Nephron (organoid): ENCODE measurements at regions not wholly inside any gene's neighbourhood (a gene's known extent, or its start where the extent isn't known, plus 50 kb on each side); places are given as distances from the start of the nearest gene placed in this dataset.
A peak's percentile ranks its signal among the peaks of the same experiment; 100 is the strongest.

Source experiments
- H3K27ac Mint-ChIP-seq, 3 experiments: 2 replicates each; pipeline ENCODE4 v1.8.0; 2020; ENCODE audit warnings: mixed read lengths in 3 of 3, mild to moderate bottlenecking in 2 of 3, moderate library complexity in 1 of 3
- H3K27me3 Mint-ChIP-seq: 2 replicates; pipeline ENCODE4 v1.8.0; 2021; ENCODE audit warnings: low read depth, mild to moderate bottlenecking, moderate library complexity, mixed read lengths
- H3K36me3 Mint-ChIP-seq: 2 replicates; pipeline ENCODE4 v1.8.0; 2020; ENCODE audit warnings: low read depth, mixed read lengths
- H3K4me1 Mint-ChIP-seq: 2 replicates; pipeline ENCODE4 v1.8.0; 2020; ENCODE audit warnings: mixed read lengths
- H3K4me3 Mint-ChIP-seq, 3 experiments: 2 replicates each; pipeline ENCODE4 v1.8.0; 2020; ENCODE audit warnings: mild to moderate bottlenecking in 3 of 3, mixed read lengths in 3 of 3, moderate library complexity in 2 of 3
- H3K9me3 Mint-ChIP-seq: 2 replicates; pipeline ENCODE4 v1.8.0; 2020; ENCODE audit warnings: mixed read lengths
- TF ChIP-seq, protein P1 (sequence below), 3 experiments: fragments of 200-600 bp; sonication (generic); IDR thresholded peaks; one replicate each; pipeline ENCODE4 v1.5.0; 2021; ENCODE audit warnings: antibody characterized with exemption in 3 of 3; ENCODE audit not compliant: unreplicated experiment in 3 of 3

GRCh38 chr3:117630469-117630868 lies 920.9 kb downstream of the TUSC7 start:
- Mint-ChIP-seq H3K4me1 (peaks cover 48% of the 10 kb centered on the region), H3K9me3 (no peaks in the 10 kb centered on the region), H3K27ac (peak overlapping the region; percentile 26 to 97 (median 50)), H3K36me3 (no peaks in the 10 kb centered on the region), H3K4me3 (no peak overlapping the region), H3K27me3 (peaks cover 4% of the 10 kb centered on the region)
- TF ChIP-seq, protein P1, sequence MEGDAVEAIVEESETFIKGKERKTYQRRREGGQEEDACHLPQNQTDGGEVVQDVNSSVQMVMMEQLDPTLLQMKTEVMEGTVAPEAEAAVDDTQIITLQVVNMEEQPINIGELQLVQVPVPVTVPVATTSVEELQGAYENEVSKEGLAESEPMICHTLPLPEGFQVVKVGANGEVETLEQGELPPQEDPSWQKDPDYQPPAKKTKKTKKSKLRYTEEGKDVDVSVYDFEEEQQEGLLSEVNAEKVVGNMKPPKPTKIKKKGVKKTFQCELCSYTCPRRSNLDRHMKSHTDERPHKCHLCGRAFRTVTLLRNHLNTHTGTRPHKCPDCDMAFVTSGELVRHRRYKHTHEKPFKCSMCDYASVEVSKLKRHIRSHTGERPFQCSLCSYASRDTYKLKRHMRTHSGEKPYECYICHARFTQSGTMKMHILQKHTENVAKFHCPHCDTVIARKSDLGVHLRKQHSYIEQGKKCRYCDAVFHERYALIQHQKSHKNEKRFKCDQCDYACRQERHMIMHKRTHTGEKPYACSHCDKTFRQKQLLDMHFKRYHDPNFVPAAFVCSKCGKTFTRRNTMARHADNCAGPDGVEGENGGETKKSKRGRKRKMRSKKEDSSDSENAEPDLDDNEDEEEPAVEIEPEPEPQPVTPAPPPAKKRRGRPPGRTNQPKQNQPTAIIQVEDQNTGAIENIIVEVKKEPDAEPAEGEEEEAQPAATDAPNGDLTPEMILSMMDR (IDR thresholded peaks at IDR 0.05; ENCODE audit: unreplicated experiment in 3 of 3), result no peak

DNA sequence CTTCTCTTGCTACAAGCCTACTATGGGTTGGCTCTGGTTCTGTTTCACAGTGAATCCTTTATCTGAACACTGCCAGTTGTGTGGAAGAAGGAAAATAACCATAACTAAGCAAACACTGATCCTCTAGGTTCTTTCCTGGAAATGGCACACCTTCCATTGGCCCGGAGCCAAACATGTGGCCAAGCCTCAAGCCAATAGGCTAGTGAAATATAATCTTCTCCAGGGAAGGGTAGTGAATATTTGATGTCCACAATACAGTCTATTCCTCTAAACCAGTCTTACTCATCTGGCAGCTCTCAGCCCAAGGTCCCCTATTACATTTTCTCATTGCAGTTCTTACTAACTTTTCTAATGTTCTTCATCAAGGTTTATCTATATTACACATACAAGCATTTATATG lies 921.3 kb downstream of the TUSC7 start:
- H3K4me1 Mint-ChIP-seq, result peaks cover 48% of the 10 kb centered on the region
- H3K9me3 Mint-ChIP-seq, result no peaks in the 10 kb centered on the region

GRCh38 chr3:117631781-117632180 lies 922.2 kb downstream of the TUSC7 start:
- Mint-ChIP-seq H3K27ac (no peak overlapping the region), H3K9me3 (no peaks in the 10 kb centered on the region), H3K36me3 (no peaks in the 10 kb centered on the region), H3K27me3 (peaks cover 4% of the 10 kb centered on the region), H3K4me3 (no peak overlapping the region), H3K4me1 (peaks cover 48% of the 10 kb centered on the region)
- TF ChIP-seq, protein P1 (IDR thresholded peaks at IDR 0.05; ENCODE audit: unreplicated experiment in 3 of 3), result no peak

More for the DNA sequence above, 921.3 kb downstream of the TUSC7 start:
- H3K27me3 Mint-ChIP-seq, result peaks cover 4% of the 10 kb centered on the region
- no peak overlapping the region for H3K4me3 Mint-ChIP-seq
- TF ChIP-seq, protein P1 (IDR thresholded peaks at IDR 0.05; ENCODE audit: unreplicated experiment in 3 of 3), result no peak
- H3K27ac Mint-ChIP-seq, result peak overlapping the region; percentile 26 to 97 (median 50)
- H3K36me3 Mint-ChIP-seq, result no peaks in the 10 kb centered on the region

DNA sequence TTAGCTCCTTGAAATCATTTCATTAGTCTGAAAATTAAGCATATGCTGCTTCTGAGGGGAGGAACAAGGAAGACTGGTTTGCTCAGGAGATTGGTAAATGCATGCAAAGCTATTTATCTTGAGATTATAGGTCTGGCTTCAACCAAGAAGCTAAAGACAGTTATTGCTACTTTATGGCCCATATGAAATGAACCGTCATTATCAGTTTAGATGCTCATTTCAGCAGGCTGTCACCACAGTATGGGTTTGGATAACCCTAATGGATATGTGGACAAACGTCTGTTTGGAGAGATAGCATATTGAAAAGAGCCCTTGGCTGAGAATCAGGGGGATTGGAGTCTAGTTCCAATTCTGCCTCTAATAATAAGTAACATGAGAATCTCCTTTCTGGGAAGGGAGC lies 922.6 kb downstream of the TUSC7 start:
- Mint-ChIP-seq H3K27me3 (peaks cover 4% of the 10 kb centered on the region), H3K36me3 (no peaks in the 10 kb centered on the region), H3K4me1 (peaks cover 48% of the 10 kb centered on the region), H3K27ac (no peak overlapping the region), H3K9me3 (no peaks in the 10 kb centered on the region), H3K4me3 (no peak overlapping the region)
- TF ChIP-seq, protein P1 (IDR thresholded peaks at IDR 0.05; ENCODE audit: unreplicated experiment in 3 of 3), result no peak

- Mint-ChIP-seq H3K9me3 (no peaks in the 10 kb centered on the region), H3K4me1 (peaks cover 40% of the 10 kb centered on the region), H3K27ac (no peak overlapping the region), H3K36me3 (no peaks in the 10 kb centered on the region), H3K27me3 (peaks cover 4% of the 10 kb centered on the region), H3K4me3 (no peak overlapping the region)
- TF ChIP-seq, protein P1 (IDR thresholded peaks at IDR 0.05; ENCODE audit: unreplicated experiment in 3 of 3), result no peak
Measured at GRCh38 chr3:117633207-117633606, 923.6 kb downstream of the TUSC7 start.

DNA sequence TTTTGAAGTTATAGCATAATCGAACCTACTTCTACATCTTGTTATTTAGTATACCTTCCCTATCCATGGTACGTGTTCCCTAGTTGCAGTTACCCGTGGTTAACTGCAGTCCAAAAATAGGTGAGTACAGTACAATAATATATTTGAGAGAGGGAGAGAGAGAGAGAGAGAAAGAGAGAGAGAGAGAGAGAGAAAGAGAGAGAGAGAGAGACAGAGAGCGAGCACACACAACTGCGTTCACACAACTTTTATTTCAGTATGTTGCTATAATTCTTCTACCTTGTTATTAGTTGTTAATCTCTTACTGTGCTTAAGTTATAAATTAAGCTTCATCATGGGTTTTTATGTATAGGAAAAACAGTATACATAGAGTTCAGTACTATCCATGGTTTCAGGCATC lies 928.1 kb downstream of the TUSC7 start:
- no peak overlapping the region for H3K27ac Mint-ChIP-seq
- H3K9me3 Mint-ChIP-seq, result no peaks in the 10 kb centered on the region
- H3K4me1 Mint-ChIP-seq, result peaks cover 2% of the 10 kb centered on the region
- H3K36me3 Mint-ChIP-seq, result no peaks in the 10 kb centered on the region
- no peak overlapping the region for H3K4me3 Mint-ChIP-seq
- TF ChIP-seq, protein P1 (IDR thresholded peaks at IDR 0.05; ENCODE audit: unreplicated experiment in 3 of 3), result no peak
- H3K27me3 Mint-ChIP-seq, result peaks cover 4% of the 10 kb centered on the region
